ENCODE measurements at regions not wholly inside any gene's neighbourhood (a gene's known extent, or its start where the extent isn't known, plus 50 kb on each side); places are given as distances from the start of the nearest gene placed in this dataset.

DNA sequence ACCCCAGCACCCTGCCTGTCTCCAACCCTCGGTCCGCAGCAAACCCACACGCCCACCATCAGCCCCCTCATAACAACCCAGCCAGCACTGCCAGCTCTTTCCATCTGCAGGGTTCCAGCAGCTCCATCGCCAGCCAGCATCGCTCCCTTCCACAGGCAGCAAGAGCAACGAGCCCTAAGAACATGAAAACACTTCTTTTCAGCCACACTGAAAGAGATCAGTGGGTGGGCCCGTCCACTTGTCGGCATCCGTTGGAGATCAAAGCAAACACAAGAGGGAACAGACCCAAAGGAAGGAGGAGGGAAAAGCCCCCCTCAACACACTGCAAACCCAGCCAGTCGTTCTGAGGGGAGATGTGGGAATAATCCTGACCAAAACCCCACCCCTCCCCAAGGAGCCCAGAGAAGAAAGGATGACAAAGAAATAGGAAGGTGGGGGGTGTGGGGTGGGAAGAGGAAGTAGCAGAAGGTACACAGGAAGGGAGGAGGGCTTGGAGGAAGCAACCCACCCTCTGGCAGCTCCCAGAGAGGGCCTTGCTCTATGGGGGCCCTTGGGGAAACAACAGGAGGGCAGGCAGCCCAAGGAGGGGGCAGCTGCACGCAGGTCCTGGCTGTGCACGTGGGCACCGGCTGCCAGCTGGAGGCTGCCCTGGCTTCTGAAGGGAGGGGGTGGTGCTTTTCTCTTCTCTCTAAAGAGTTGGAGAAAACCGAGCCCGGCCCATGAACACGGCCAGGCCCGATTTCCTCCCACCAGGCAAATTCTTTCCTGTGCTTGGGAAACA lies 473.6 kb upstream of the PROK2 start:
- TF ChIP-seq, protein P1, sequence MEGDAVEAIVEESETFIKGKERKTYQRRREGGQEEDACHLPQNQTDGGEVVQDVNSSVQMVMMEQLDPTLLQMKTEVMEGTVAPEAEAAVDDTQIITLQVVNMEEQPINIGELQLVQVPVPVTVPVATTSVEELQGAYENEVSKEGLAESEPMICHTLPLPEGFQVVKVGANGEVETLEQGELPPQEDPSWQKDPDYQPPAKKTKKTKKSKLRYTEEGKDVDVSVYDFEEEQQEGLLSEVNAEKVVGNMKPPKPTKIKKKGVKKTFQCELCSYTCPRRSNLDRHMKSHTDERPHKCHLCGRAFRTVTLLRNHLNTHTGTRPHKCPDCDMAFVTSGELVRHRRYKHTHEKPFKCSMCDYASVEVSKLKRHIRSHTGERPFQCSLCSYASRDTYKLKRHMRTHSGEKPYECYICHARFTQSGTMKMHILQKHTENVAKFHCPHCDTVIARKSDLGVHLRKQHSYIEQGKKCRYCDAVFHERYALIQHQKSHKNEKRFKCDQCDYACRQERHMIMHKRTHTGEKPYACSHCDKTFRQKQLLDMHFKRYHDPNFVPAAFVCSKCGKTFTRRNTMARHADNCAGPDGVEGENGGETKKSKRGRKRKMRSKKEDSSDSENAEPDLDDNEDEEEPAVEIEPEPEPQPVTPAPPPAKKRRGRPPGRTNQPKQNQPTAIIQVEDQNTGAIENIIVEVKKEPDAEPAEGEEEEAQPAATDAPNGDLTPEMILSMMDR (IDR thresholded peaks at IDR 0.05; ENCODE audit: insufficient read depth, low read length, poor library complexity, severe bottlenecking): no peak
- TF ChIP-seq EZH2phosphoT487 (conservative IDR thresholded peaks at IDR 0.05; ENCODE audit: low read length): no peak

Data from SU-DHL-6 (cell line).